Stimulated activated CD8-positive, alpha-beta memory T cell treated with anti-CD3 and anti-CD28 coated beads, Interleukin-15, amount 100 ng/mL, for 48 hours (primary cell): ENCODE measurements at regions not wholly inside any gene's neighbourhood (a gene's known extent, or its start where the extent isn't known, plus 50 kb on each side); places are given as distances from the start of the nearest gene placed in this dataset.

Experiments used
- DNase-seq, 2 donors: peaks; one replicate each; pipeline ENCODE4 v3.0.0-alpha.2; 2020; ENCODE audit warnings: low read depth in 2 of 2

DNA sequence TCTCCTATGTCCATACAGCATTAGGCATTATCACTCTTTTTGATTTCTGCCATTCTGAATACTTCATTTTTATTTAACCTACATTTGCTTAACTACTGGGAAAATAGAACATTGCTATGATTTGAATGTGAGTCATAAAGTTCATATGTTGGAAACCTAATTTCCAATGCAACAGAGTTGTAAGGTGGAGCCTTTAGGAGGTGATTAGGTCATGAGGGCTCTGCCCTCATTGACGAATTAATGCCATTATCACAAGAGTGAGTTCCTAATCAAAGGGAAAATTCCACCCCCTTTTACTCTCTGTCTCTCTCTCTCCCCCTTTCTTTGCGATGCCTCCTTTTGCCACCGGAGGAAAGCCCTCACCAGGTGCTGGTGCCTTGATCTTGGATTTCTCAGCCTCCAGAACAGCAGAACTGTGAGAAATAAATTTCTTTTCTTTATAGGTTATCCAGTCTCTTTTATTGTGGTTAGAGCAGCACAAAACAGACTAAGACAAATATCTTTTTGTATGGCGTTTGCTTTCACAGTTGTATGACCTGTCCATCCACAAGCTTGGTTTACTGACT, 180.1 kb upstream of the ARID2 start:
- DNase-seq: no peak

DNA sequence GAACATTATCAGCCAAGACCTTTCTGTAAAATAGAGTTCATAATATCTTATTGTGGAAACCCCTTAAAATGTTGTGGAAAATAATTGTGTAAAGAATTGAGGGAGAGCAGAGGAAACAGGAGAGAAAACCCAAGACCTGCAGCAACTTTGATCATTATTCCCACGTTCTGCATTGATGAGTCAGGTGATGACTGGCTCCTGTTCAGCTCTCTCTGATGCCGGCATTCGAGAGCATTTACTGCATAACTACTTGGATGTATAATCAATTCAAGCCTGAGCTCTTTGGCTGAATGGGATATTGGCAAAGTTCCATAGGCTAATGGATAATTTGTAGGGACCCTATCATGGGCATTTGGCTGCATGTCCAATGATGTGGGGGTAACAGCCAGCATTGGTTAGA, 176.3 kb upstream of the ARID2 start:
- DNase-seq: no peak

DNA sequence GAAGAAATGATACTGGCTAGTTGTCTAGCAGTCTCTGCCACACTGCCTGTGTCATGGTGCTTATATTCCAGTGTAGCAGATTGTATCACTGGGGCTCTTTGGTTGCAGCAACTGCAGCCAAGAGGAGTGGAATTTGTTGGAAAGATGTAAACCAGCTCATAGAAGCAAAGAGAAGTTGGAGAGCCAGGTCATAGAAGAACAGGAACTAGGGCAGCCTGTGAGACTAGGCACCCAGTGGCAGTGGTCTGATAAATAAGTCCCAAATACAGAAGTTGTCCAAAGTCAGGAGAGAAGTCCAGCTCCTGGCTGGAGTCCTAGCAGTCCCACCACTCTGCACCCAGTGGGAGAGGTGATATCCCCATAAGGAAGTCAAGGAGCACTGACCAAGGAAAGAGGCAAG, 172.5 kb upstream of the ARID2 start:
- no peak for DNase-seq

DNA sequence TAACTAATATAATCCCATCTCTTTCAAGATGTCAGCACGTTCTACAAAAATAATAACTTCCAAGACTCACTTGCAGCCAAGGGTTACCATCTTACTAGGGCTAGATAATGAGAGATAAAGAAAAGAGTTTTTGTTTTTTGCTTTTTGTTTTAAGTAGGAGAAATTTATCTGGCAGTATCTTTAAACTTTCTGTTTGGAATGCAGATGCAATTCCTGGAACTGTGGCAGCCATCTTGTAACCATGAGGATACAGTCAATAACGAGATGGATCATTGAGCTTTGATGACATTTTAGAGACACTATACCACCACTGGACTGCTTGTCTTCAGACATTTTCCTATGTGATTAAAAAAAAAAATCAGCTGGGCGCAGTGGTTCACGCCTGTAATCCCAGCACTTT, 171.2 kb upstream of the ARID2 start:
- DNase-seq: no peak

DNA sequence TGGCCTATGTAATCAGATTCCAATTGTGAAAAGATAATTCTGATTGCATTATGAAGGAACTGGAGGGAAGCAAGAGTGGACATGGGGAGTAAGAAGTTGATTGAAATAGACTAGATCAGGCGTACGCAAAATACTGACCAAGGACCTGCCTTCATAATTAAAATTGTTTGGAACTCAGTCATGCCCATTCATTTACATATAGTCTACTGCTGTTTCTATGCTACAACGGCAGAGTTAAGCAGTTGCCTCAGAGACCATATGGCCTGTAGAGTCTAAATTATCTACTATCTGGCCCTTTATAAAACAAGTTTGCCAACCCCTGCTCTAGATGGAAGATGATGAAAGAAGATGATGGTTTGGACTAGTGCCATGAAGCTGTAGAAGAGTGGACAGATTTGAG, 170.0 kb upstream of the ARID2 start:
- DNase-seq: no peak

DNA sequence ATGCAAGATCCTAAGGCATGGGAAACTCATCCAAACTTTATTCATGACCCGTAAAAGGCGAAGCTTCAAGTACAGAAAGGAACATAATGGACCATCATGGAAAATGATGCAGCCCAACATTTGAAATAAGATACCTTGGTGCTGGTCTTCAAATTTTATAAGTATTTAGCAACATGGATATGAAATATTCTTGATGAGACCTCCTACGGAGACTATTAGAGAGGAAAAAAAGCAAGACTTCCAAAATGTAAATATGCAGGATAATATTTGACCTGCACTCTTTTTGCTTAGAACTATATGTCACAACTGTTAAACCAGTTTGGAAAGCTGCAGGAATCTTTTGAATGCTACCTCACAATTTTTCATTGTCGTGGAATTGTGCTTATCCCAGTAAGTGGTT, 168.8 kb upstream of the ARID2 start:
- no peak for DNase-seq

DNA sequence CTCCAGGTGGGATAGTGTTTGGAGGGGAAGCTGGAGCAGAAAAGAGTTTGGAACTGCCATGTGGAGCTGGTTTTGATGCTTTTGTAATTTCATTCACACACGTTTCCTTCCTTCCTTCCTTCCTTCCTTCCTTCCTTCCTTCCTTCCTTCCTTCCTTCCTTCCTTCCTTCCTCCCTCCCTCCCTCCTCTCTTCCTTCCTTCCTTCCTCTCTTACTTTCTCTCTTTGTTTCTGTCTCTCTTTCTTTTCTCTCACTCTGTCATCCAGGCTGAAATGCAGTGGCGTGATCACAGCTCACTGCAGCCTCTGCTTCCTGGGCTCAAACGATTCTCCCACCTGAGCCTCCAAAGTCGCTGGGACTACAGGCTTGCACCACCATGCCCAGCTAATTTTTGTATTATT, 168.0 kb upstream of the ARID2 start:
- DNase-seq: no peak

DNA sequence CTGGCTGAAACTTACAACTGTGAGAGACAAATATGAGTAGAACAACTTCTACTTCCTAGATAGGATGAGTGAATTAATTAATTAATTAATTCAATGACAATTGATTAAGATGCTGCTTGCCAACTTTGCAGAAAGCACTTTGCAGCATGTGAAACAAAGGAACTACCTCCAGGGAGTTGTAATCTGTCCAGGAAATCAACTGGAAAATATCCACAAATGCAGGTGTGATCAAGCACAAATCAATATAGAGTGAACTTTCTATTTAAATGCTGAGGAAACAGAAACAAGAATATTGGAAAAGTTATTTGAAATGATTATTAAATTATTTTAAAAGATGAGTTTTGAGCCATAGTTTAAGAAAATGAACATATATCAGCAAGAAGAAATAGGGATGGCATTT, 163.9 kb upstream of the ARID2 start:
- DNase-seq: no peak

DNA sequence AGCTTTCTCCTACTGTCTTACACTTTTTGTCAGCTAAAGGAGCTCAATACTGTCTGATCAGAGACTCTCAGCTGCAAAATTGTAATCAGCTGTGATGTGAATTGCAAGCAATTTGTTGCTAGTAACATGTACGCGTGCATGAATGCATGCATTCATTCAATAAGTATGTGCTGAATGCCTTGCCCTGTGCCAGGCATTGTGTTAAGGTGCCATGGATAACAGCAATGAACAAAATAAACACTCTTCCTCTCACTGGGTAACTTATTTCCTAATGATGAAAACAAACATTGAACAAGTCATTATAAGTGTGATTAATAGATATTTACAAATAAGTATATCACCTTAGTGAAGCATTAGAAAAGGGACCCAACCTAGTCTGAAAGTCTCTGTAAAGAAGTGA, 163.2 kb upstream of the ARID2 start:
- DNase-seq: no peak

DNA sequence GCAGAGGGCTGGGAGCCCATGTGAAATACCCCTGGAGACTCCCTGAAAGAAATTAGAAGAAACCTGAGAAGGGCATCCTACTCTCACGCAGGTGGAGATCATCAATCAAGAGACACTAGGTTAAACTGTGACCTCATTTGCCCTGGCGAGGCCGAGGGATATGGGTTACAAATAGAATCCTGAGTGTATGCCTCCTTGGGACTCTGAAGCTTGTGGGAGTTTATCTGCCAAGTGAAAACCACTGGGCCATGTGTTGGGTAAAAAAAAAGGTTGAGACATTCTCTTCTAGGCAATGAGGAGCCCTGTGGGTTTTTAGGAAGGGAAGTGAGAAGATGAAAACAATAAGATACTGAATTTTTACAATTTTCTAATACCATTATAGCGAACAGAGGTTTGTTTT, 160.7 kb upstream of the ARID2 start:
- DNase-seq: no peak

DNA sequence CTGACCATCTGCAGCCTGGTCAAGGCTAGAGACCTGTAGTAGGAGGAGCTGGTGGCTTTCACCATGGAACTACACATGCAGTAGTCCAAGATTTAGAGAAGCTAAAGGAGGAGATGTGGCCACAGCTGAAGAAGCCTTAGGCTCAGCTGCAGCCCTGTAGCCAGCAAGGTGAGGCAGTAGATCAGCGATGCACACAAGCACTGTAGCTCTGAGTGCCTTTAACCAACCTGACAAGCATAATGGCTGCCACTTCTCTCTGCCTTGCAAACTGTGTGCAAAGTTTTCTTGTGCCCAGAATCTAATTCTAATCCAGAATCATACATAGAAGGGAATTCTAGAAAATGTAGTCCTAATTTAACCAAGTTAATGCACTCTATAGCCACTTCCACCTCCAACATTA, 159.0 kb upstream of the ARID2 start:
- no peak for DNase-seq

DNA sequence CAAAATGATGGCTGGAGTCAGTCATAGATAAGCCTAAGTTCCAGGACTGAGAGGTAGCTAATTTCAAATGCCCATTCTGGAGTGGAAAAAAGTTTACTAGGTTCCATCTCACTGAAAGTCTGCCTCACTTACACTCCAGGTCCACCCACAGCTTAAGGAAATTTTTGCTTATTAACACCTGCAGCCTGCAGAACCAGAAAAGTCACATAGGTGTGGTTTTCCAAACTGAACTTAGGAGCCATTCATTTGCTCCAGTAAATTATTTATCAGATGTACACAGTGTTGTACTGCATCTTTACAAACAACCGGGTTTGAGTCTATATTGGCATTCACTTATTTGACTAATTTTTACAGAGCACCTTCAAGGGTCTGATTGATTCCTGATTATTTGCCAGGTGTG, 157.4 kb upstream of the ARID2 start:
- DNase-seq: no peak

DNA sequence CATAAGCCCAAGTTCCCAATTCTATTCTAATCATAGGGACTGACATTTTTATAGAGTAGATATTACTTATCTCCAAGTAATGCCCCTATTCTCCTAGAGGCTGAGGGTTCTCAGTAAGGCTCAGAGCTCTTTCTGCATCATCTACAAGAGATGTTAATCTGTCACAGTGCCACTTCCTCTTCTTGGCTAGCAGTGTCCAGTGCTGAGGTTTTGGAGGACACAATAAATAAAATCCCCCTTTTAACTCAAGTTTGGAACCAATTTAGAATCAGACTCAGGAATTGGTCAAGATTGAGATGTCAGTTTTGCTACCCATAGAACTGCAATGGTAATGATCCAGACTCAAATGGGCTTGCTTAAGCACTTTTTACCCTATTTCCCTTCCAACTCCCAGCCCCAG, 154.1 kb upstream of the ARID2 start:
- DNase-seq: no peak

DNA sequence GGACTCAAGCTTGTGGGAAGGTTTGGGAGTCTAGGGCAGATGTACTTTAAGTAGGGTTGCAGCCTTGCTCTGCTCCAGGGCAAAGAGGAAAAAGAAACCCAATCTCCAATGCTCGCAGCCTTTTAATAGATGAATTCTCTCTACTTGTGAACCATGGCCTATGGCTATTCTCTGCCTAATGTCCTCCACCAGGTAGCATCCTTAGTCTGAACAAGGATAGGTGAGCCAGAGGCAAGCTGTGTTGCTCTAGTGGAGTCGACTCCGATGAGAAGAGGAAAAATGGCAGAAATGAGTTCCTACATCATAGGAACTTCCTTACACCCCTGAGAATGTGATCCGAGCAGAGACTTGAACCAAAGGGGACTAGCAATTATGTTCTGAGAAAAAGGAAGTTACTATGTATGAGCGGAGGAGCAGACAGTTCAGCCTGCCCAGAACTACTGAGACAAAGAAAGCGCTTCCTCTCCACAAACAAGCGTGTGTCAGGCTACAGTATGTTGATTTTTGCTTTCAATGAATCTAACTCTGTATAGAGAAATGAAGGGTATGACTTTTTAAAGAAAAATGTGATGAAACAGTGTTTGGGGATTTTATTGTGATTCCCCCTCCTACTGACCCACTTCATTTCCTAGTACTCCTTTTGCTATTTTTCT, 153.6 kb upstream of the ARID2 start:
- no peak for DNase-seq

DNA sequence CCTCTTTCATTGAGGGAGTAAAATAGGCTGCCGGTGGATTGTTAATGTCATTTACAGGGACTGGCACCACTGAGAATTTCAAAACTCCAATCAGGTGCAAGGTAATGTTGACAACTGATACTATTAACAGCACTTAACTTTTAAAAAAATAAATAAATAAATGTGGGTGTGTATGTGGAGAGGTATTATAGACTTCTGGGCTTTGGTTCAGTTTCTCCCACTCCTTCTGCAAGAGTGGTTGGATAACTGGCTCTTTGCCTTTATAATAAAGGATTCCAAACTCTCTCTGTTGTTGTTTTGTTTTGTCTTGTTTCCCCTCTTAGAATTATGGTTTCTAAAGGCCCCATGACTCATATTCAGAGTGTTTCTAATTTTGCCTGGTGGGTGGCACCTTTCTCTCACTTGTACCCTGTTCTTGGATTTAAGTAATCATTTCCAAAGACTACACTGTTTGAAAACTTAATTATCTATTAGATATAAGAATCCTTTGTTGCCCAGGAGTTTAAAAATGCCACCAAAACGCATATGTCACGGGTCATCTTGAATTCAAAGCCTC, 151.6 kb upstream of the ARID2 start:
- DNase-seq: no peak

DNA sequence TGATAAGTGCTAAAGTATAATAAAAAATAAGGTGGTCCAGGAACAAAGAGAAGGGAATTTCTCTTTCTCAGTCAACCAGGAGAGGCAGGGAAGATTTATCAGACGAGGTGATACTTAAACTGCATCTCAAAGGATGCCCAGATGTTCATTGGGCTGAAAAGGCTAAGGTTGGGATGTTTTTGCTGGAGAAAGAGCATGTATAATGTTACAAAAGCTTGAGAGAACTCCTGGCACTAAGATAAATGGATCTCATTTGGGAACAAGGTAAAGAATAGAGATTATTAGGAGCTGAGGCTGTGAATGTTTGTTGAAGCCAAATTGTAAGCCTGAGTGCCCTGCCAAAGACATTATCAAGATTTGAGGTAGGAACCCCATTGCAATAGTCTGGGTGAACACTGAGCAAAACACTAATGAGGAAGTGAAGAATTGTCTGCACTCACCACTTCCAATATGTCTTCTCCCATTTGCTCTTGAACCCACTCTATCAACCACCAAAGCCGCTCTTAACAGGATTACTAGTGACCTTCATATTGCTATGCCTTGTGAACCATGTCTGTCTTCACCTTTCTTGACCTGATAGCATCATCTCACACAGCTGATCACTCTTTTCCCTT, 149.0 kb upstream of the ARID2 start:
- no peak for DNase-seq

DNA sequence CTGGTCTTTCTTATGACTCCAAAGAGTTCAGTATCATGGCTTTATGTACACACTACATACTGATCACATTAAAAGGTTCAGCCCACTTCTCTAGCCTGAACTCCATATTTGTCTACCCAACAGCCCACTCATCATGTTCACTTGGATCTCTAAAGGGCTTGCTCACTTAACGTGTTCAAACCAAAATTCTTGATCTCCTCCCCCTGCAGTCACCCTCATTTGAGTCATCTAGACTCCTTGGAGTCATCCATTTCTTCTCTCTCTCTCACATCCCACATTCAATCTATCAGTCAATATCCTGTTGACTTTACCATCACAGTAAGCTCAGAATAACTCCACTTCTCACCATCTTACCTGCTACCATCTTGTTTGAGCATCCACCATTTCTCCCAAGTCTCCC, 148.4 kb upstream of the ARID2 start:
- no peak for DNase-seq

DNA sequence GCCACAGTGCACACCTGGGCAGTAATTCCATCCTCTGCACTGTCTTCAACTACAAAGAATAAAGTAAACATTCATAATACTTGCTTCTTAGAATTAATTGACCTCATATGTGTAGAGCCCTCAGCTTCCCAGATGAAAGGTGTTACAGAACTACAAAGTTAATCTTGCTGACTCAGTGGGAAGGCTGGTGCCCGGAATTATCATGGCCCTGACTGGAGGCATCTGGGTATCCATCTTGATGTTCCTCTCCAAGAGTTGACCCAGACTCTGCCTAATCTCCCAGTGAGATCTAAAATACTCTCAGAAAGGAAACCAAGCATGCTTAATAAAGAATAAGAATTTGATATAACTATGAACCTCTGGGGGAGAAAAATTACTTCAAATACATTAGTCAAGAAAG, 147.0 kb upstream of the ARID2 start:
- no peak for DNase-seq

DNA sequence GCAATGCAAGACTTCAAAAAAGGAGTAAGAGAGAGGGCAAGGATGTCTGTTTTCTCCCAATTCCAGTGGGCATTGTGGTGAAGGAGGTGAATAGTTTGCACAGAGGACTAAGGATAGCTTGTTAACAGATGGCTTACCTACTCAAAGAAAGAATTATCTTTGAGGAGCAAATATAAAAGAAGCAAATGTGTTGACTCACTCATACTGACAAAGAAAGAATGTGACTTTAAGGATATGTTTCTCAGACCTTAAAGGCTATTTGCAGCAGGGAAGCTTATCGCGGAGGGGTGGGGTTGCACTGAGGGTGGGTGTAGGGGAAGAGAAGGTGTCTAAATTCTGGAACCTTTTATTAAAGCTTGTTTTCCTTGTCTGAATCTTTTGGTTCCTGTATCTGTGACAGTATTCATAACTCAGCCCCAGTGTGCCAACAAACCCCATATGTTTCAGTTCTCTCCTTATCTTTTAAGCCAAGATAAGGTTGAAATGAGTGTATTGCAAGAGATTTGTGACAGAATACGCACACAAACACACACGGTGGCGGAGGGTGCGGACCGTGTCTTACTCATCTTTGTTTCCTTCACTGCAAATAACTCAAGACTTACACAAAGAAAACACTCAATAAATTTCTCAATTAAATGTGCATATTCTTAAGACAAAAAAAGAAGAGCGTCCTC, 146.4 kb upstream of the ARID2 start:
- DNase-seq: no peak

DNA sequence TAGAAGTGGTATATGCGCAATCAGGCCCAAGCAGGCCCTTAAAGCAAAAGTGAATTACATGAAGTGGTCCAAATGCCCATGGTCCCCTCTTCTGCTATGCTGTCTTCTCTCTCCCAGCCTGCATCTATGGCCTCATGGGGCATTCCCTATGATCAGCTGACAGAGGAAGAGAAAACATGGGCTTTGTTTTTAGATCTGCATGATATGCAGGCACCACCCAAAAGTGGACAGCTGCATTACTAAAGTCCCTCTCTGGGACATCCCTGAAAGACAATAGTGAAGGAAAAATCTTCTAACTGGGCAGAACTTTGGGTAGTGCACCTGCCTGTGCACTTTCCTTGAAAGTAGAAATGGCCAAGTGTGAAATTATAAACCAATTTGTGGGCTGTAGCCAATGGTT, 145.2 kb upstream of the ARID2 start:
- DNase-seq: no peak

DNA sequence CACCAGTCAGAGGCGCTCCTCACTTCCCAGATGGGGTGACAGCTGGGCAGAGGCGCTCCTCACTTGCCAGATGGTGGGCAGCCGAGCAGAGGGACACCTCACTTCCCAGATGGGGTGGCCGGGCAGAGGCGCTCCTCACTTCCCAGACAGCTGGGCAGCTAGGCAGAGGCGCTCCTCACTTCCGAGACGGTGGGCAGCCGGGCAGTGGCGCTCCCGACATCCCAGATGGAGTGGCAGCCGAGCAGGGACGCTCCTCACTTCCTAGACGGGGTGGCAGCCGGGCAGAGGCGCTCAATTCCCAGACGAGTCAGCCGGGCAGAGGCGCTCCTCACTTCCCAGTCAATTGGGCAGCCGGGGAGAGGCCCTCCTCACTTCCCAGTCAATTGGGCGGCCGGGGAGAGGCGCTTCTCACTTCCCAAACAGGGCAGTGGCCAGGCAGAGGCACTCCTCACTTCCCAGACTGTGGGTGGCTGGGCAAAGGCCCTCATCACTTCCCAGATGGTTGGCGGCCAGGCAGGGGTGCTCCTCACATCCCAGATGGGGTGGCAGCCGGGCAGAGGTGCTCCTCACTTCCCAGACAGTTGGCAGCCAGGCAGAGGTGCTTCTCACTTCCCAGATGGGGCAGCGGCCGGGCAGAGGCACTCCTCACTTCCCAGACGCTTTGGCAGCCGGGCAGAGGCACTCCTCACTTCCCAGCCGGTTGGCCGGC, 143.8 kb upstream of the ARID2 start:
- DNase-seq: no peak

DNA sequence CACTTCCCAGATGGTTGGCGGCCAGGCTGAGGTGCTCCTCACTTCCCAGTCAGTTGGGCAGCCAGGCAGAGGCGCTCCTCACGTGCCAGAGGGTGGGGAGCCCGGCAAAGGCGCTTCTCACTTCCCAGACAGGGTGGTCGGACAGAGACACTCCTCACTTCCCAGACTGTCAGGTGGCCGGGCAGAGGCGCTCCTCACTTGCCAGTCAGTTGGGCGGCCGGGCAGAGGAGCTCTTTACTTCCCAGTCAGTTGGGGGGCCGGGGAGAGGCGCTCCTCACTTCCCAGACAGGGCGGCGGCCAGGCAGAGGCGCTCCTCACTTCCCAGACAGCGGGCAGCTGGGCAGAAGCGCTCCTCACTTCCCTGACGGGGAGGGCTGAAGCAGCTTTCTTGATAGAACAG, 143.0 kb upstream of the ARID2 start:
- no peak for DNase-seq
